GM12875 (cell line): ENCODE measurements at regions not wholly inside any gene's neighbourhood (a gene's known extent, or its start where the extent isn't known, plus 50 kb on each side); places are given as distances from the start of the nearest gene placed in this dataset.

Experiments
- H3K4me3 ChIP-seq: one replicate; pipeline ENCODE4 v1.5.1; 2011; ENCODE audit warnings: low read depth, low read length, control low read depth
- TF ChIP-seq, protein P1 (sequence below): IDR thresholded peaks from 2 replicates; pipeline ENCODE4 v1.5.1; 2011; ENCODE audit warnings: low read depth, mild to moderate bottlenecking, control low read depth, inconsistent platforms, low read length, moderate library complexity, borderline replicate concordance; ENCODE audit not compliant: insufficient read depth

DNA sequence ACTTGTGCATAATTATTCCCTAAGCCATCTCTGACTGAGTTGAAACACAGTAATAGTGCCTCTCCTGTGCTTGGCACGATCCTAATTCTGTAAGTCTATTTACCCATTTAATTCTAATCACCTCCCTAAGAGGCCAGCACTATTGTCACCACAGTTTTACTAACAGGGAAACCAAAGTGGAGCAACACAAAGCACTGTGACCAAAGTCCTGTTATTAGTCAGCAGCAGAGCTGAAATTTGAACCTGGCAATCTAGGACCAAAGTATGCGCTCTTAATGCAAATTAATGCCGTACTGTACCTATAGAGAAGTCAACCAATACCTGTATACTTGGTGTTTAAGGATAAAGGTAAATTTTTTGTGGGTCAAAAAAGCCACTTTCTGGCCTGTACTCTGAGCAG lies 77.1 kb upstream of the CNTLN start:
- H3K4me3 ChIP-seq: no peak overlapping the region
- TF ChIP-seq, protein P1, sequence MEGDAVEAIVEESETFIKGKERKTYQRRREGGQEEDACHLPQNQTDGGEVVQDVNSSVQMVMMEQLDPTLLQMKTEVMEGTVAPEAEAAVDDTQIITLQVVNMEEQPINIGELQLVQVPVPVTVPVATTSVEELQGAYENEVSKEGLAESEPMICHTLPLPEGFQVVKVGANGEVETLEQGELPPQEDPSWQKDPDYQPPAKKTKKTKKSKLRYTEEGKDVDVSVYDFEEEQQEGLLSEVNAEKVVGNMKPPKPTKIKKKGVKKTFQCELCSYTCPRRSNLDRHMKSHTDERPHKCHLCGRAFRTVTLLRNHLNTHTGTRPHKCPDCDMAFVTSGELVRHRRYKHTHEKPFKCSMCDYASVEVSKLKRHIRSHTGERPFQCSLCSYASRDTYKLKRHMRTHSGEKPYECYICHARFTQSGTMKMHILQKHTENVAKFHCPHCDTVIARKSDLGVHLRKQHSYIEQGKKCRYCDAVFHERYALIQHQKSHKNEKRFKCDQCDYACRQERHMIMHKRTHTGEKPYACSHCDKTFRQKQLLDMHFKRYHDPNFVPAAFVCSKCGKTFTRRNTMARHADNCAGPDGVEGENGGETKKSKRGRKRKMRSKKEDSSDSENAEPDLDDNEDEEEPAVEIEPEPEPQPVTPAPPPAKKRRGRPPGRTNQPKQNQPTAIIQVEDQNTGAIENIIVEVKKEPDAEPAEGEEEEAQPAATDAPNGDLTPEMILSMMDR: no peak

DNA sequence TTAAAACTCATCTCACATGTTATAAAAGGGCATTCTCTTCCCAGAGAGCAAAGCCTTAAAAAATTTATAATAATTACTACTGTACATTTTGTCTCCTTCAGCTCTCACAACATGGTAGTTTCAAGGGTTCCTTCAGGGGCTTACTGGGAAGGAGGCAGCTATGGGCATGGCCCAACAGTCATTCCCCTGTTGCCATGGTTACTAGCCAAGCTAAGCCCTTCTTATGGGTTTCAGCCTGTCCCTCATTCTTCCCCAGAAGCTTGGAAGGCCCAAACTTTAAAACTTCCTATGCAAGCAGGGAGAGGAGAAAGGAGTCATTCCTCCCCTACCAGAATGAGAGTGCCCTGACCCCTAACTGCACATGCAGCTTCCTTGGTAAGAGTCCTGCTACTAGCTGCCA lies 82.2 kb upstream of the CNTLN start:
- H3K4me3 ChIP-seq: no peak overlapping the region
- TF ChIP-seq, protein P1: no peak

DNA sequence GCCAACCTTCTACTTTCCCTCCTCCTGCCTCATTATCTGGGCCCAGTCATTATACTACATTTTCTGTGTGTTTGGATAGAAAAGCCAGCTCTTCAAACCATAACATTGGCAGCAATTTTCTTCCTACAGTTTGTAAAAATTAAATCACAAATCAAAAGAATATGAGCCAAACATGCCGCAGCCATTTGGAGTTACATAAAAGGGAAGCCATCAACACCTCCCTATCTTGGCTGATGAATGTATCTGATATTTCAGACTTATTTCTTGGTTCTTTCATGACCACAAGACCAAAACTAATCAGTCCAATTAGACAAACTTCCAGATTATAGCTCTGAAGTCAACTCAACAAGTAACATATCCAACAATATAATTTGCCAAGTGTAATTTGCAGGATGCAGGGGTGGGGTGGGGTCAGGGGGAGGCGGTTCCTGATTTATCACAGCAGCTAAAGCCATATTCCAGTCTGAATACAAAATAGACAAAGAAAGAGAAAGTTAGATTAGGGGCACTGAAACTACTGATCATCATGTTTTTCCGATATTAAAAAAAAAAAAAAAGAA lies 89.4 kb upstream of the CNTLN start:
- TF ChIP-seq, protein P1: no peak
- H3K4me3 ChIP-seq: no peak overlapping the region

DNA sequence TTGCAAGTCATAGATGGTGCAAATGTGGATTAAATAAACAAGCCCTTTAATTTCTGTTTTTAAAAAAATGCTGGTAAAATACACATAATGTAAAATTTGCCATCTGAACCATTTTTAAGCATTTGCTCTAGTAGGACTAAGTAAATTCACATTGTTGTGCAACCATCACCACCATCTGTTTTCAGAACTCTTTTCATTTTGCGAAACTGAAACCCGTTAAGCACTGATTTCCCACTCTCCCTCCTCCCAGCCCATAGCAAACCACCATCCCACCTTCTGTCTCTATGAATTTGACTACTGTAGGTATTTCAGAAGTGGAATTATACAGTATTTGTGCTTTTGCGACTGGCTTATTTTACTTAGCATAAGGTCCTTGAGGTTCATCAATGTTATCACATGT lies 103.3 kb upstream of the CNTLN start:
- TF ChIP-seq, protein P1: no peak
- H3K4me3 ChIP-seq: no peak overlapping the region

DNA sequence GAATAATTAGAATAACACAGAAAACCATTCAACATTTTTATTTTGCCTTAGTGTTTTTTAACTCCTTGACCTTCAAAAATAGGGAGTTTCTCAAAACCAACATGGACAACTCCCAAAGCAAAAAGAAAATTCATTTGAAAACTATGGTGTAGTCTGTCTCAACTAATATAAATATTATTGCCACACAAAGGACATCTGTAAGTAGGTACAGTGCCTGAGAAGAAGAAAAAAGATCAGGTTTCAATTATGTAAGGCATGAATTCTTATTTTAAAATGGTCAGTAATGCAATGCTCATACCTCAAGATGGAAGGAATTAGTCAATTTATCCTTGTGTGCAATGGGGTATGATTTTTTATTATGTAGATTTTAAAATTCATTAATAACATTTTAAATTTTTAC lies 109.6 kb upstream of the CNTLN start:
- H3K4me3 ChIP-seq: no peak overlapping the region
- TF ChIP-seq, protein P1: no peak

DNA sequence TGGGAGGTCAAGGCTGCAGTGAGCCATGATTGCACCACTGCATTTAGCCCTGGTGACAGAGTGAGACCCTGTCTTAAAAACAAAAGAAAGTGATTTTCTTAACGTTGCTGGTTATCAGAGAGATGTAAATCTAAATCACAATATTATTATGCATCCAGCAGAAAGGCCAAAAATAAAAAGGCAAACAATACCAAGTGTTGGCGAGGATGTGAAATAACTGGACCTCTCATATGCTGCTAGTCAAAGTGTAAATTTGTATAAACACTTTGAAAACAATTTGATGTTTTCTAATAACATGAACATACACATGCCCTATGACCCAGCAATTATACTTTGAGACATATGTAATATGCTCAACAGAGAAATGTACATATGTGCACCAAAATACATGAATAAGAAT lies 110.7 kb upstream of the CNTLN start:
- TF ChIP-seq, protein P1: no peak
- no peak overlapping the region for H3K4me3 ChIP-seq

DNA sequence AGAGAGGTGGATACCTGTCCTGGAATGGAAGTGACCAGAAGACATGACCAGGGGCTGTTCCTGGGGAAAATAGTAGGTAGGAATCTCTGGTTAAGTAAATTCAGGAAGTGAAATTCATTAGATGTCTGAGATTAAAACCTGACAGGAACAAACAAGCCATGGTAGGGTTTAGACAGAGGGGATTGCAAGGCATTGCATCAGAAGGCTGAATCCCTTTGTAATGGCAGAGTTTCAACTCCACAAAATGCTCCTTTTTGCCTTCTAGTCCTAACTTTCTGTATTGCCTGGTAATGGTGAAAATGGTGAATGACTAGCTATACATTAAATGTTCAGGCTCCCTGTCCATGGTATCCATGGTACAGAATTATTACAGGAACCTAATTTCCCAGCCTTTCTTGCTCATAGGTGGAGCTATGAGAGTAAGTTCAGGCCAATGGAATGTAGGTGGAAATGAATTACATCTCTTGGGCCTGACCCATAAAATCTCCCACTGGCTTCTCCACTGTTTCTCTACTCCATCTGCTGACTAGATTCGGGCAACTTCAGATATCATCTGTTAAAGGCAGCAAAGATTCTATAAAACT lies 113.4 kb upstream of the CNTLN start:
- TF ChIP-seq, protein P1: no peak

More for the DNA sequence above, 113.4 kb upstream of the CNTLN start:
- H3K4me3 ChIP-seq: no peak overlapping the region
